ENCODE measurements at regions not wholly inside any gene's neighbourhood (a gene's known extent, or its start where the extent isn't known, plus 50 kb on each side); places are given as distances from the start of the nearest gene placed in this dataset.

GRCh38 chr16:17657045-17657444 lies 186.3 kb upstream of the XYLT1 start:
- CTCF ChIA-PET, result no interaction called here
- Histone ChIP-seq H3K36me3 (replicated peaks in 1 of 2; ENCODE audit: control extremely low read depth in 1 of 2, control insufficient read depth in 1 of 2, extremely low read depth in 1 of 2, insufficient read depth in 2 of 2, low read length in 1 of 2) (no peaks in the 10 kb centered on the region), H3K9ac (ENCODE audit: low read length) (no peak overlapping the region), H3K27ac (ENCODE audit: low read length in 2 of 2) (no peak overlapping the region), H3K4me1 (ENCODE audit: control insufficient read depth in 2 of 2, insufficient read depth in 2 of 2, low read length in 2 of 2) (no peaks in the 10 kb centered on the region), H4K20me1 (ENCODE audit: control insufficient read depth, insufficient read depth, low read length, poor library complexity, severe bottlenecking) (no peaks in the 10 kb centered on the region), H2AFZ (ENCODE audit: insufficient read depth, low read depth, low read length, poor library complexity, severe bottlenecking) (peak overlapping the region; percentile 10), H3K4me2 (replicated peaks; ENCODE audit: low read depth, low read length, poor library complexity, severe bottlenecking) (no peak overlapping the region), H3K27me3 (replicated peaks in 1 of 4; ENCODE audit: control extremely low read depth in 1 of 4, control insufficient read depth in 3 of 4, insufficient read depth in 4 of 4, low read length in 3 of 4) (peaks cover 0 to 3% (median 0%) of the 10 kb centered on the region in 4 experiments), H3K9me3 (ENCODE audit: control extremely low read depth in 1 of 3, control insufficient read depth in 2 of 3, insufficient read depth in 1 of 3, low read length in 2 of 3) (peaks cover 0 to 1% (median 0%) of the 10 kb centered on the region in 3 donors), H3K79me2 (ENCODE audit: control insufficient read depth, insufficient read depth, low read length) (no peaks in the 10 kb centered on the region), H3K4me3 (ENCODE audit: control extremely low read depth in 1 of 5, extremely low read depth in 1 of 5, insufficient read depth in 1 of 5, low read depth in 2 of 5, low read length in 4 of 5) (no peak overlapping the region)
- DNase-seq (no peak), ATAC-seq (ENCODE audit: low read depth) (no peak)
- WGBS (ENCODE audit: insufficient coverage), result 45% methylated on average over 5 of the region's 7 CpGs
- H3K27me3 Mint-ChIP-seq, result peaks cover 34% of the 10 kb centered on the region
- POLR2A ChIA-PET, result no interaction called here
- intact Hi-C loops (cut with micrococcal nuclease), result no loop called here
- no peak overlapping the region for H3K4me3 Mint-ChIP-seq
- H3K27ac Mint-ChIP-seq, result no peak overlapping the region
- no peak for TF ChIP-seq EZH2 (IDR thresholded peaks at IDR 0.05; ENCODE audit: borderline replicate concordance, insufficient read depth, low read depth, low read length, poor library complexity, severe bottlenecking)
- TF ChIP-seq CTCF (IDR thresholded peaks at IDR 0.05), result no peak
- H3K4me1 Mint-ChIP-seq, result peaks cover 3% of the 10 kb centered on the region
- no peaks in the 10 kb centered on the region for H3K9me3 Mint-ChIP-seq (ENCODE audit: insufficient read depth)

GRCh38 chr16:17654571-17654970 lies 183.8 kb upstream of the XYLT1 start:
- no peak overlapping the region for H3K4me2 ChIP-seq (replicated peaks; ENCODE audit: low read depth, low read length, poor library complexity, severe bottlenecking)
- no peaks in the 10 kb centered on the region for H3K79me2 ChIP-seq (ENCODE audit: control insufficient read depth, insufficient read depth, low read length)
- no peak overlapping the region for H3K9ac ChIP-seq (ENCODE audit: low read length)
- no peak for DNase-seq
- Mint-ChIP-seq H3K9me3 (ENCODE audit: insufficient read depth) (no peaks in the 10 kb centered on the region), H3K4me1 (peaks cover 3% of the 10 kb centered on the region), H3K27me3 (peaks cover 38% of the 10 kb centered on the region), H3K4me3 (no peak overlapping the region), H3K27ac (no peak overlapping the region)
- H3K27ac ChIP-seq (ENCODE audit: low read length in 2 of 2), result no peak overlapping the region
- H3K27me3 ChIP-seq (replicated peaks in 1 of 4; ENCODE audit: control extremely low read depth in 1 of 4, control insufficient read depth in 3 of 4, insufficient read depth in 4 of 4, low read length in 3 of 4), result peaks cover 0 to 4% (median 0%) of the 10 kb centered on the region in 4 experiments
- no peak for ATAC-seq (ENCODE audit: low read depth)
- TF ChIP-seq EZH2 (IDR thresholded peaks at IDR 0.05; ENCODE audit: borderline replicate concordance, insufficient read depth, low read depth, low read length, poor library complexity, severe bottlenecking) (no peak), CTCF (IDR thresholded peaks at IDR 0.05) (no peak)
- ChIA-PET POLR2A (no interaction called here), CTCF (no interaction called here)
- 91% methylated on average over 3 of the region's 4 CpGs for whole genome bisulfite sequencing (ENCODE audit: insufficient coverage)
- intact Hi-C loops (cut with micrococcal nuclease), result no loop called here
- no peaks in the 10 kb centered on the region for H3K4me1 ChIP-seq (ENCODE audit: control insufficient read depth in 2 of 2, insufficient read depth in 2 of 2, low read length in 2 of 2)
- H3K36me3 ChIP-seq (replicated peaks in 1 of 2; ENCODE audit: control extremely low read depth in 1 of 2, control insufficient read depth in 1 of 2, extremely low read depth in 1 of 2, insufficient read depth in 2 of 2, low read length in 1 of 2), result no peaks in the 10 kb centered on the region
- no peak overlapping the region for H2AFZ ChIP-seq (ENCODE audit: insufficient read depth, low read depth, low read length, poor library complexity, severe bottlenecking)
- H3K4me3 ChIP-seq (ENCODE audit: control extremely low read depth in 1 of 5, extremely low read depth in 1 of 5, insufficient read depth in 1 of 5, low read depth in 2 of 5, low read length in 4 of 5), result no peak overlapping the region
- peaks cover 0 to 1% (median 0%) of the 10 kb centered on the region in 3 donors for H3K9me3 ChIP-seq (ENCODE audit: control extremely low read depth in 1 of 3, control insufficient read depth in 2 of 3, insufficient read depth in 1 of 3, low read length in 2 of 3)
- no peaks in the 10 kb centered on the region for H4K20me1 ChIP-seq (ENCODE audit: control insufficient read depth, insufficient read depth, low read length, poor library complexity, severe bottlenecking)

Data from B cell (primary cell).